MCF 10A (cell line): ENCODE measurements at regions not wholly inside any gene's neighbourhood (a gene's known extent, or its start where the extent isn't known, plus 50 kb on each side); places are given as distances from the start of the nearest gene placed in this dataset.
A peak's percentile ranks its signal among the peaks of the same experiment; 100 is the strongest.

ENCODE experiments used
- BruUV-seq: library from RNA; stranded (reverse); fragments of 400-500 nt; replicated peaks from 2 replicates; lab custom pipeline; 2021; lab: Mats Ljungman, UMichigan
- CTCF ChIA-PET: fragments of 300-600 bp; sonication (Branson Sonifier 250); formaldehyde crosslinking; extraction: SDS; loops from one replicate; lab custom pipeline; 2021; ENCODE audit warnings: antibody characterized with exemption, inconsistent platforms; lab: Yijun Ruan, JAX
- POLR2A ChIA-PET: fragments of 300-600, 350-650 bp; sonication (Branson Sonifier 250); formaldehyde crosslinking; extraction: SDS; loops from one replicate; lab custom pipeline; 2020; ENCODE audit warnings: antibody characterized with exemption, inconsistent platforms; lab: Yijun Ruan, JAX
- DNase-seq: peaks from one replicate; pipeline ENCODE4 v3.0.0-alpha.2; 2018; ENCODE audit not compliant: unreplicated experiment
- H3K27ac Mint-ChIP-seq: one replicate; pipeline ENCODE4 v1.8.0; 2022; ENCODE audit warnings: mild to moderate bottlenecking, low read depth, mixed read lengths; ENCODE audit not compliant: unreplicated experiment
- H3K27me3 Mint-ChIP-seq: one replicate; pipeline ENCODE4 v1.8.0; 2022; ENCODE audit warnings: mixed read lengths; ENCODE audit not compliant: insufficient read depth, unreplicated experiment
- H3K36me3 Mint-ChIP-seq: one replicate; pipeline ENCODE4 v1.8.0; 2022; ENCODE audit warnings: mild to moderate bottlenecking, moderate library complexity, mixed read lengths; ENCODE audit not compliant: insufficient read depth, unreplicated experiment
- H3K4me1 Mint-ChIP-seq: one replicate; pipeline ENCODE4 v1.8.0; 2022; ENCODE audit warnings: mixed read lengths; ENCODE audit not compliant: insufficient read depth, unreplicated experiment
- H3K4me3 Mint-ChIP-seq: one replicate; pipeline ENCODE4 v1.8.0; 2022; ENCODE audit warnings: mild to moderate bottlenecking, moderate library complexity, mixed read lengths; ENCODE audit not compliant: unreplicated experiment
- H3K9me3 Mint-ChIP-seq: one replicate; pipeline ENCODE4 v1.8.0; 2022; ENCODE audit warnings: mixed read lengths; ENCODE audit not compliant: unreplicated experiment
- intact Hi-C: fragments of 100-400 bp; cut with micrococcal nuclease; formaldehyde crosslinking; loops from 2 replicates; pipeline ENCODE4 v1.14.1; 2022
- TF ChIP-seq, protein P1 (sequence below): fragments of 200-600 bp; IDR thresholded peaks from one replicate; pipeline ENCODE4 v1.8.0; 2022; ENCODE audit warnings: antibody characterized with exemption, mild to moderate bottlenecking; ENCODE audit not compliant: unreplicated experiment

GRCh38 chr5:120919017-120919416 lies 454.9 kb downstream of the PRR16 start:
- Mint-ChIP-seq H3K36me3 (no peaks in the 10 kb centered on the region), H3K9me3 (no peaks in the 10 kb centered on the region), H3K4me1 (peaks cover 5% of the 10 kb centered on the region), H3K27ac (peak overlapping the region; percentile 0), H3K4me3 (no peak overlapping the region), H3K27me3 (no peaks in the 10 kb centered on the region)
- ChIA-PET CTCF (interaction anchor here (0.7 to 1.4 kb wide), 2 partner anchors 954 to 1189 kb away, joined by 3 to 5 read pairs; no protein-coding TSS in a partner anchor), POLR2A (interaction anchor here (0.5 to 1.4 kb wide), 2 partner anchors 11 to 204 kb away, joined by 3 to 4 read pairs; no protein-coding TSS in a partner anchor)
- no TSS peak for BruUV-seq
- intact Hi-C loops = no loop called here
- peak; percentile 65 for DNase-seq
- TF ChIP-seq, protein P1, sequence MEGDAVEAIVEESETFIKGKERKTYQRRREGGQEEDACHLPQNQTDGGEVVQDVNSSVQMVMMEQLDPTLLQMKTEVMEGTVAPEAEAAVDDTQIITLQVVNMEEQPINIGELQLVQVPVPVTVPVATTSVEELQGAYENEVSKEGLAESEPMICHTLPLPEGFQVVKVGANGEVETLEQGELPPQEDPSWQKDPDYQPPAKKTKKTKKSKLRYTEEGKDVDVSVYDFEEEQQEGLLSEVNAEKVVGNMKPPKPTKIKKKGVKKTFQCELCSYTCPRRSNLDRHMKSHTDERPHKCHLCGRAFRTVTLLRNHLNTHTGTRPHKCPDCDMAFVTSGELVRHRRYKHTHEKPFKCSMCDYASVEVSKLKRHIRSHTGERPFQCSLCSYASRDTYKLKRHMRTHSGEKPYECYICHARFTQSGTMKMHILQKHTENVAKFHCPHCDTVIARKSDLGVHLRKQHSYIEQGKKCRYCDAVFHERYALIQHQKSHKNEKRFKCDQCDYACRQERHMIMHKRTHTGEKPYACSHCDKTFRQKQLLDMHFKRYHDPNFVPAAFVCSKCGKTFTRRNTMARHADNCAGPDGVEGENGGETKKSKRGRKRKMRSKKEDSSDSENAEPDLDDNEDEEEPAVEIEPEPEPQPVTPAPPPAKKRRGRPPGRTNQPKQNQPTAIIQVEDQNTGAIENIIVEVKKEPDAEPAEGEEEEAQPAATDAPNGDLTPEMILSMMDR = no peak

GRCh38 chr5:120923026-120923425 lies 458.9 kb downstream of the PRR16 start:
- ChIA-PET CTCF (interaction anchor here (1.5 kb wide), 1 partner anchor 10 kb away, joined by 3 read pairs; no protein-coding TSS in a partner anchor), POLR2A (interaction anchor here (1.4 kb wide), 1 partner anchor 22 kb away, joined by 4 read pairs; no protein-coding TSS in a partner anchor)
- TF ChIP-seq, protein P1 = no peak
- Mint-ChIP-seq H3K27ac (no peak overlapping the region), H3K4me3 (no peak overlapping the region), H3K27me3 (no peaks in the 10 kb centered on the region), H3K36me3 (no peaks in the 10 kb centered on the region), H3K4me1 (peaks cover 5% of the 10 kb centered on the region), H3K9me3 (no peaks in the 10 kb centered on the region)
- DNase-seq = no peak
- BruUV-seq = no TSS peak
- intact Hi-C loops = no loop called here

GRCh38 chr5:120926471-120926870 lies 462.4 kb downstream of the PRR16 start:
- Mint-ChIP-seq H3K27me3 (no peaks in the 10 kb centered on the region), H3K36me3 (no peaks in the 10 kb centered on the region), H3K27ac (no peak overlapping the region), H3K4me1 (no peaks in the 10 kb centered on the region), H3K9me3 (no peaks in the 10 kb centered on the region), H3K4me3 (no peak overlapping the region)
- intact Hi-C loops = no loop called here
- ChIA-PET CTCF (interaction anchor here (0.6 kb wide), 1 partner anchor 222 kb away, joined by 3 read pairs; no protein-coding TSS in a partner anchor), POLR2A (no interaction called here)
- TF ChIP-seq, protein P1 = no peak
- DNase-seq = no peak
- BruUV-seq = no TSS peak

DNA sequence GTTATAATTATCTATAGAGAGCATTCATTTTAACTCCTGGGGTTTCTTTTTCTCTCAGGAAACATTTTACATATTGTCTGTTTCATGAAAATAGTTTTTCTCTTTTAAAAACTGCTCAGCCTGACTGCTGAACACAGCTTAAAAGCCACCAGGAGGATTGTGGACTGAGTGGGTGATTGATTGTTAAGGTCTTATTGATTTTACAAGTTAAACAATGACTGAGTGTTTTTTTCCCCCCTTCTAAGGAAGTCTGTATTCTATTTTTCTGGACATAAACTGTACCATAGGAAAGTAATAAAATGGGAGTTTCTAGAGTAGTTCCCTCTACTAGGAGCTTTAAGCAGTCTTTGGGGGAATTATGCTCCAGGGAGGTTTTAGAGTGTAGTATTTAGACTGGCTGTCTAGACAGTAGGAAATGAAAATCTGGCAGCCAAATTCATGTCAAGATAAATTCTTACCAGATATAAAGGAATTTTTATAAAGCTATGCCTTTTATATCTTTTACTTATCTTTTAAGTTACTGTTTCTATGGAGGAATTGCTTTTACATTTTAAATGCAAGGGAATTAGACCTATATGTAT lies 463.9 kb downstream of the PRR16 start:
- DNase-seq = no peak
- no TSS peak for BruUV-seq
- POLR2A ChIA-PET = no interaction called here
- CTCF ChIA-PET = interaction anchor here (0.6 to 0.7 kb wide), 2 partner anchors 170 to 1075 kb away, joined by 3 read pairs; no protein-coding TSS in a partner anchor
- Mint-ChIP-seq H3K9me3 (no peaks in the 10 kb centered on the region), H3K27me3 (no peaks in the 10 kb centered on the region), H3K27ac (no peak overlapping the region), H3K36me3 (no peaks in the 10 kb centered on the region), H3K4me3 (no peak overlapping the region), H3K4me1 (no peaks in the 10 kb centered on the region)
- intact Hi-C loops = no loop called here
- TF ChIP-seq, protein P1 = no peak
